AG04450 (cell line): ENCODE measurements at regions not wholly inside any gene's neighbourhood (a gene's known extent, or its start where the extent isn't known, plus 50 kb on each side); places are given as distances from the start of the nearest gene placed in this dataset.

Experiments
- CTCF ChIA-PET: fragments of 300-600, 350-600 bp; formaldehyde crosslinking; extraction: SDS; loops from one replicate; lab custom pipeline; 2022; ENCODE audit warnings: antibody characterized with exemption, inconsistent platforms; lab: Charles Lee
- POLR2A ChIA-PET: fragments of 350-600 bp; formaldehyde crosslinking; extraction: SDS; loops from one replicate; lab custom pipeline; 2021; ENCODE audit warnings: antibody characterized with exemption, inconsistent platforms; lab: Yijun Ruan, JAX
- DNase-seq: peaks from one replicate; pipeline ENCODE4 v3.0.0-alpha.2; 2011; ENCODE audit warnings: low read depth, low spot score
- H3K27ac ChIP-seq: one replicate; pipeline ENCODE4 v1.5.1; 2012; ENCODE audit warnings: low read depth, low read length, control low read depth
- H3K27me3 ChIP-seq: one replicate; pipeline ENCODE4 v1.6.0; 2012; ENCODE audit warnings: low read length; ENCODE audit not compliant: control insufficient read depth, insufficient read depth
- H3K4me3 ChIP-seq: 2 replicates; pipeline ENCODE4 v1.5.1; 2011; ENCODE audit warnings: mild to moderate bottlenecking, low read depth, low read length, control low read depth
- H3K9me3 ChIP-seq: 2 replicates; pipeline ENCODE4 v1.5.1; 2012; ENCODE audit warnings: low read length; ENCODE audit not compliant: control insufficient read depth, insufficient read depth
- TF ChIP-seq, protein P1 (sequence below): IDR thresholded peaks from 2 replicates; pipeline ENCODE4 v1.5.1; 2011; ENCODE audit warnings: low read depth, low read length, control low read depth, inconsistent platforms

DNA sequence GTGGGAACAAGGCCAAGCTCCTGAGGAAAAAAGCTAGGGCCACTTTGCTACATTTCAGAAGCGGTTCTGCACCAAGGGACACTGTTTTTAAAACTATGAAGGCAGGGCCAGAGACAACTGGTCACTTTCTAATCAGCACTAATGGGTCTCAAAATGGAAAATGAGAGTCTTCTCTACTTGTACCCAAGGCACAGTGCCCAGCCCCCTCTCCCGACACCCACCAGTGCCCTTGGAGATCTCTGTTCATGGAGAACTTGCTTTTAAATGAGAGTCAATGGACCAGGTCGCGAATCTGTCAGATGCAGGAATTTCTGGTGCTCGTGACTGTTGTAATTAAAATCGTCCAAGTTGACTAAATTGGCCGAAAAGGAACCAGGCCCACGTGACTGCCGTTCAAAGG, 591.6 kb downstream of the BCOR start:
- H3K27ac ChIP-seq = no peak overlapping the region
- H3K4me3 ChIP-seq = no peak overlapping the region
- H3K27me3 ChIP-seq = no peaks in the 10 kb centered on the region
- TF ChIP-seq, protein P1, sequence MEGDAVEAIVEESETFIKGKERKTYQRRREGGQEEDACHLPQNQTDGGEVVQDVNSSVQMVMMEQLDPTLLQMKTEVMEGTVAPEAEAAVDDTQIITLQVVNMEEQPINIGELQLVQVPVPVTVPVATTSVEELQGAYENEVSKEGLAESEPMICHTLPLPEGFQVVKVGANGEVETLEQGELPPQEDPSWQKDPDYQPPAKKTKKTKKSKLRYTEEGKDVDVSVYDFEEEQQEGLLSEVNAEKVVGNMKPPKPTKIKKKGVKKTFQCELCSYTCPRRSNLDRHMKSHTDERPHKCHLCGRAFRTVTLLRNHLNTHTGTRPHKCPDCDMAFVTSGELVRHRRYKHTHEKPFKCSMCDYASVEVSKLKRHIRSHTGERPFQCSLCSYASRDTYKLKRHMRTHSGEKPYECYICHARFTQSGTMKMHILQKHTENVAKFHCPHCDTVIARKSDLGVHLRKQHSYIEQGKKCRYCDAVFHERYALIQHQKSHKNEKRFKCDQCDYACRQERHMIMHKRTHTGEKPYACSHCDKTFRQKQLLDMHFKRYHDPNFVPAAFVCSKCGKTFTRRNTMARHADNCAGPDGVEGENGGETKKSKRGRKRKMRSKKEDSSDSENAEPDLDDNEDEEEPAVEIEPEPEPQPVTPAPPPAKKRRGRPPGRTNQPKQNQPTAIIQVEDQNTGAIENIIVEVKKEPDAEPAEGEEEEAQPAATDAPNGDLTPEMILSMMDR = no peak
- H3K9me3 ChIP-seq = no peaks in the 10 kb centered on the region
- no peak for DNase-seq
- POLR2A ChIA-PET = no interaction called here
- CTCF ChIA-PET = no interaction called here

DNA sequence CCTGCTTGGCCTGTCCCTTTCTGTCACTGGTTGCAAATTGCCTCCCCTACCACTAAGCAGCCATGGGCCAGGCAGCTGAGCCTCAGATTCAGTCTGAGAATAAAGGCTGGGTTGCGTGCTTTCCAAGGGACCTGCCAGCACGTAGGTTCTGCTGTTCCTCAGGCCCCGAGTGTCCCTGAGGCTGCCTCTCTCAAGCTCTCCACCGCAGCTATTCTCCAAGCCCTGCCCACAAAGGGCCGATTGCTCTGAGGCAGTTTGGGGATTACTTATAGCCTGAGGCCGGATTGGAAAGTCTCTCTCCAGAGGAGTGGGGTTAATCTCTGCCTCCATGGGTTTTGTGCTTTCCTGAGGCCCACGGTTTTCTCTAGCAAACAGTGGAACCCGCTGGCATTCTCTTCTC, 590.7 kb downstream of the BCOR start:
- ChIA-PET POLR2A (no interaction called here), CTCF (no interaction called here)
- Histone ChIP-seq H3K4me3 (no peak overlapping the region), H3K27me3 (no peaks in the 10 kb centered on the region), H3K27ac (no peak overlapping the region), H3K9me3 (no peaks in the 10 kb centered on the region)
- TF ChIP-seq, protein P1 = no peak
- DNase-seq = no peak

DNA sequence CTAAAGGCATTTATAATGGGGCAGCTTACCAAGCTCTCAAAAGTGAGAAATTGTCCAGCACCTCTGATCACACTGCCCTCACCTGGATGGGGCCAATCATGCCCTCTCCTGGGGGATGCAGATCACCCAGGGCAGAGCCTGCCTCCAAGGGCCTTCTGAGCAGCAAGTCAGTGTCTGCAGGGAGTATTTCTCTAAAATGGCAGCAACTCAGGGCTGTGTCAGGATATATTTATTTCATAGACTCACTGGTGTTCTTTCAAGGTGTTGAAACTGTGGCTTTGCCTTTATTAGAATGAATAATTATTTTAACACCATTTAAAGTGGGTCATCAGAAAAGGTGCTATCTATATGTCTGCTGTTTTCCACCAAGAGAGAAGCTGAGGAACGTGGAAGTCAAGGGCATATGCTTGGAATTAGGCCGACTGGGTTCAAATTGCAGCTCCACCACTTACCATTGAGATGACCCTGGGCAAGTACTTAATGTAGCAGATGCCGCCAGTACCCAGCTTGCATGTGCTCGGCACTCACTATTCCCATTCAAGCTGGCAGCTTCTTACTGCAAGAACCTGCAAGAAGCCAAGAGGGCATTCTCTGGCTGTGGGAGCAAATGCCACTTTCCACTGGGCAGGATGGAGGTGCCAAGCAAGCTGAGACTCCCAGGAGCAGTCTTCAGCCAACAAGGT, 590.0 kb downstream of the BCOR start:
- H3K4me3 ChIP-seq = no peak overlapping the region
- CTCF ChIA-PET = no interaction called here
- TF ChIP-seq, protein P1 = no peak

DNA sequence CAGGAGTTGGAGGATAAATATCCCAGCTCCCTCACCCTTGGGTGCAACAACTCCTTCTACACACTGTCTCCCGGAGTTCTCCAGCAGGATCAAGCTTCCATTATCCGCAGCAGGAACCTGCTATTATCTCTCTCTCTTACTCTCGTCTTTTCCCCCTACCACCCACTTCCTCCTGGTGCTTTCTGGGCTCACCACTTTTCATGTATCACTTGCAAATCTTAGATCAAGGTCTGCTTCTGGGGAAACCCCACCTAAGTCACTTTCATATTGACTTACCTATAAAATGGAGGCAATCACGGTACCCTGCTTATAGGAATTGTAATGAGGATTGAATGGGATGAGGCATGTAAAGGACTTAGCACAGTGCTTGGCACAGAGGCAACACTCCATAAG, 589.5 kb downstream of the BCOR start:
- ChIA-PET POLR2A (no interaction called here), CTCF (no interaction called here)
- no peaks in the 10 kb centered on the region for H3K27me3 ChIP-seq
- no peak overlapping the region for H3K4me3 ChIP-seq
- no peak overlapping the region for H3K27ac ChIP-seq
- DNase-seq = no peak
- TF ChIP-seq, protein P1 = no peak
- H3K9me3 ChIP-seq = no peaks in the 10 kb centered on the region

More for the DNA sequence above, 590.0 kb downstream of the BCOR start:
- H3K27me3 ChIP-seq = no peaks in the 10 kb centered on the region
- no peak overlapping the region for H3K27ac ChIP-seq
- H3K9me3 ChIP-seq = no peaks in the 10 kb centered on the region
- POLR2A ChIA-PET = no interaction called here
- no peak for DNase-seq

DNA sequence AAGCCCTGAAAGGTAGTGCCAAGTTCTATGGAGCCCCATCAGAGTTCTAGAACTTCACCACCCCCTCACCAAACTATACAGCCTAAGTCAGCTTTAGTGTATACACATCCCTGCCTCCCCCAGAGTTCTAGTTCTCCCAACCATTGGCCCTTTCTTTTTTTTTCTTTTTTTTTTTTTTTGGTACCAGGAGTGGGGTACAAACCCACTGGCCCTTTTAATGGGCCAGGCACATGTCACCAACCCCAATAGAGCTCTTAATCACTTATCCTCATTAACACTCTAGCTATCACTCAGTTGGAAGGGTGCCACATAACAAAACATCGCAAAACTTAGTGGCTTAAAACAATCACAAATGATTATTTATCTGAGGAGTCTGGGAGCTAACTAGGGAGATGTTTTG, 588.6 kb downstream of the BCOR start:
- H3K4me3 ChIP-seq = no peak overlapping the region
- ChIA-PET POLR2A (no interaction called here), CTCF (interaction anchor here (0.6 kb wide), 1 partner anchor 59 kb away, joined by 4 read pairs; no protein-coding TSS in a partner anchor)
- TF ChIP-seq, protein P1 = no peak
- H3K9me3 ChIP-seq = no peaks in the 10 kb centered on the region
- H3K27me3 ChIP-seq = no peaks in the 10 kb centered on the region
- DNase-seq = no peak
- H3K27ac ChIP-seq = no peak overlapping the region
